Kidney capillary endothelial cell (primary cell): ENCODE measurements at regions not wholly inside any gene's neighbourhood (a gene's known extent, or its start where the extent isn't known, plus 50 kb on each side); places are given as distances from the start of the nearest gene placed in this dataset.
"Not testable (repeated sequence)": the region's sequence is repeated elsewhere in the genome, so short reads cannot be mapped to it uniquely, and the experiment has no call there.

Source experiments
- DNase-seq: peaks from one replicate; pipeline ENCODE4 v3.0.0-alpha.2; 2018; ENCODE audit warnings: low spot score

DNA sequence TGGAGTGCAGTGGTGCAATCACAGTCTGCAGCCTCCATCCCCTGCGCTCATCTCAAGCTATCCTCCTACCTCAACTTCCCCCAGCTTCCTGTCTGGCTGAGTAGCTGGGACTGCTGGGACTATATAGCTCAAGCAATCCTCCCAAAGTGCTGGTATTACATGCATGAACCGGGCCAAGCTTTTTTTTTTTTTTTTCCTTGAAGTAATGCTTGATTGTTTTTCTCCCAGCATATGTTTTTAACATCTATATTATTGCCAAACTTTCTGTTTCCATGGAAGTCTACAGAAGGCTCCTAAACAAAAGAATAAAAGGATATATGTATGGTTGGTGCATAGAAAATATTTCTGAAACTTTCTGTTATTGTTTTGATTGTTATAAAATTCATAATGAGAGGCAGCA is 853.6 kb downstream of the KCNA4 start:
- no peak for DNase-seq

- no peak for DNase-seq
Measured at GRCh38 chr11:29162491-29162890, 854.3 kb downstream of the KCNA4 start.

DNA sequence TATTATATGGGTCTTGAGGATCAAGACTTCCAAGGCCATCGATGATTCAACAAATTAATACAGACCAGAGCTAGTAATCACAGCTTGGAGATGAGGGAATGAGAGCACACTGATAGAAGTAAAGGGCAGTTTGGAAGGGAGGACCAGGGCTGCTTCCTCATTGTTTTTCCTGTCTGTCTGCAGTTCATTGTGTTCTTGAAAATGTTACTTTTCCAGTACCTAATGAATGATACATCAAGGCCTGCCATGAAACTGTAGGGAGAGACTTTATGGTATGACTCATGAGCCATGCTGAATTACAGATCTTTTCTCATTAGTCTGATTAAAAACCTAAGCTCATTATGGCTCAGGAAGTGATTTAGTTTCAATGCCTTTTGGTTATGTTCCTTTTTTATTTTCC is 855.6 kb downstream of the KCNA4 start:
- DNase-seq, result peak; percentile 2

- DNase-seq, result peak; percentile 69
Measured at GRCh38 chr11:29159552-29160465, 857.0 kb downstream of the KCNA4 start.

DNA sequence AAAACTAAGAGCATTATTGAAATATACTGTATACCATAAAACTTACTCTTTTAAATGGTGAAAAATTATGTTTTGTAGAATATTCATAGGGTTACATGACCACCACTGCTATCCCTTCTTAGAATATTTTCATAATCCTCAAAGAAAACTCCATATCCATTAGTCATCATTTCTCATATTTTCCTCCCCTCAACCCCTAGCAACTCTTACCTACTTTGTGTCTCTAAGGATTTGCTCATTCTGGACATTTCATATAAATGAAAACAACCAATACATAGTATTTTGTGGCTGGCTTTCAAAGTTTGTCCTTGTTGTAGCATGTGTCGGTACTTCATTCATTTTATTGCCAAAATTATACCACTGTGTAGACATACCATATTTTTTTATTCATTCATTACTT is 863.8 kb downstream of the KCNA4 start:
- DNase-seq, result no peak

GRCh38 chr11:29142573-29142972 is 874.3 kb downstream of the KCNA4 start:
- DNase-seq, result not testable (repeated sequence)

- DNase-seq, result no peak
Measured at GRCh38 chr11:29135504-29135903, 881.3 kb downstream of the KCNA4 start.

DNA sequence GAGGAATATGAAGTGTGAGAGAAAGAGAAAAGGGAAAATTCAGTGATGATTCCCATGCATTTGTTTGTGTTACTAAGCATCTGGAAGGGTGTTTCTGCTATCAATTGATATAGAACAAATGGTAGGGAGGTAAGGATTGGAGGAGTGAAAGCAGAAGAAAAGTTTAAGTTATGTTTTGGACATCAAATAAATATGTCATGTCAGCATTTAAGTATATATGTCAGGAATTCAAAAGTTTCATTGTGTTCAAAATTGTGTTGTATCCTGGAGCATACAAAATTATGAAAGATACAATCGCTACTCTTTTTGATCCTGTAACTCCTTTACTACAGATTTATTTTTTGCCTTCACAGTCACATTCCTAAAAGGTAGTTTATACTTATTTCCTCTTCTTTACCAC is 885.8 kb downstream of the KCNA4 start:
- no peak for DNase-seq

- DNase-seq, result peak; percentile 28
Measured at GRCh38 chr11:29129844-29130243, 887.0 kb downstream of the KCNA4 start.

- no peak for DNase-seq
Measured at GRCh38 chr11:29127461-29127860, 889.4 kb downstream of the KCNA4 start.

- DNase-seq, result no peak
Measured at GRCh38 chr11:29125606-29126005, 891.2 kb downstream of the KCNA4 start.

DNA sequence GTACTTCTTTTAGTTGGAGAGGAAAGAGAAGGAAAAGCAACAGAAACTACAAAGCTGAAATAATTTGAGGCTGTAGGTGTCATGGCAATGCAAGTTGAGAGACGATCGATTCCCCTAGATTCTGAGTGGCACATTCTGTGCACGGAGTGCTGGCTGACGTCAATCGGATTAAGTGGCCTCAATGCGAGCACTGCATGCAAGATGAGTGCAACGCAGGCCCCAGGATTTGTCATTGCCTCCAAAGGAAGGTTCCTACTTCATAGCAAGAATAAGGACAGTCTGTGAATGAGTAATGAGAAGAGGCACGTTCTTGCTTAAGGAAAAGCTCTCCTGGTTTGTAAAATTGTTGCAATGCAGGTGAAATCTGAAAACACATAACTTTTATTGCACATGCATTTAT is 892.4 kb downstream of the KCNA4 start:
- DNase-seq, result no peak

DNA sequence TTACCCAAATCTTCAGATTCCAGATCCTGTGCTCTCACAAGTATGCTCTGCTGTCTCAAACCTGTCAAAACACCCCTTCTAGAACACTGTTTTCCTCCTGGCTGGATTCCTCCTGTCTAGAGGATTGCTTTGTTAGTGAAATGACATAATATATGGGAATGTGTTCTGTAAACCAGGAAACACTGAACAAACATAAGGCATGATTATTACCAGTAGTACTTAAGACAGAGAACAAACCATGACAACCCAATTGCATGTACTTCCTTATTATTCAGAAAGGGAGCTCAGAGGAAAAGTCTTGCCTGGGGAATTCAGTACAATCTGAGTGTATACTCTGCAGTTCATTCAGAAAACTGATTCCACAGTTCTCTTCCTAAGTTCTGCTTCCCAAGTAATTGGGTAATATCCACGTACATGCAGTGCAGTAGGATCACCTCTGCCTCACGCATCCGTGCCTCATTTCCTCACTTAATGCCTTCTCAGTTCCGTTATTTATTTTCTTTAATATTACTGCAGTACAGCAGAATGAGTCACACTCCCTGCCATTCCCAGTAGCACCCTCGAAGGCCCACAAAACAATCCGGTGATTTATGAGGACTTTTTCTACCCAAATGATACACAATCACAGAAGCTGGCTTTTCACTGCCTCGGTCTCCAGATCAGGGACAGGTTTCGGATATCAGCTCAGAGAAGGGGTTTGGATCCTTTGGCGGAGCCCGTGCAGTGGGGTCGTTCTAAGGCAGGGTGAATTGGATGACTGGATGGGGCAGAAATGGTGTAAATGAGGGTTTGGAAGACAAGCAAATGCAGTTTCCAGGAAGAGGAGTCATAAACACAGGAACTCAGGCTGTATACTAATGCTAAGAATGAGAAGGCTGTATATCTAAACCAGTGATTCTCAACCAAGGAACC is 896.9 kb downstream of the KCNA4 start:
- DNase-seq, result peak; percentile 94

GRCh38 chr11:29119116-29119515 is 897.7 kb downstream of the KCNA4 start:
- peak; percentile 1 for DNase-seq

DNA sequence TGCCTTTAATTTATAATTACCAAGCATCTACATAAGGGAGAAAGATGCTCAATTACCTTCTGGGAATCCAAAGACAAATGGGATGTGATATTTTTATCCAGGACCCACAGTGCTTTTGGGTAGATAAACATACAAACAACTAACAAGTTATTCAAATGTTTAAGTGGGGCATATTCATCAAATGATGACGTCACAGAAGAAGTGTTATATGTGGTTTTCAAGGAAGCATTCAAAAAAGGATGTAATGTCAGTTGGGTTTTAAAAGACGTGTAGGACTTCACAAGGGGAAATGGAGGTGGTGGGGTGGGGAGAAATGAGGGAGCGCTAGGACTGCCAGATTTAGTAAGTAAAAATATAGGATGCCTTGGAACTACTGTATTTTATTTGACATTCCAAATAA is 915.9 kb downstream of the KCNA4 start:
- DNase-seq, result no peak

GRCh38 chr11:29095821-29096220 is 921.0 kb downstream of the KCNA4 start:
- DNase-seq, result no peak

- no peak for DNase-seq
Measured at GRCh38 chr11:29093416-29094120, 923.3 kb downstream of the KCNA4 start.

- DNase-seq, result no peak
Measured at GRCh38 chr11:29087200-29087812, 929.5 kb downstream of the KCNA4 start.

DNA sequence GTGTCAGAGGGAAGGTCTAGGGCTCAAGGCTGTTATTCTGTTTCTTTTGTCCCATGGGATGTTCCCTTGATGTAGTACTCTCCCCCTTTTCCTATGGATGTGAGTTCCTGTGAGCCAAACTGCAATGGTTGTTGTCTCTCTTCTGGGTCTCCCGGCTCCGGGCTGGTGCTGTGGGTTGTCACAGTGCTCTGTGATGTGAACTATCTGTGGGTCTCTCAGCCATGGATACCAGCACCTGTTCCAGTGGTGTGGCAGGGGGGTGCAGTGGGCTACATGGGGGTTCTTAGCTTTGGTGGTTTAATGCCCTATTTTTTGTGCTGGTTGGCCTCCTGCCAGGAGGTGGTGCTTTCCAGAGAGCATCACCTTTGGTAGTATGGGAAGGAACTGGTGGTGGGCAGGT is 941.1 kb downstream of the KCNA4 start:
- DNase-seq, result no peak

GRCh38 chr11:29063630-29064361 is 953.0 kb downstream of the KCNA4 start:
- DNase-seq, result no peak

DNA sequence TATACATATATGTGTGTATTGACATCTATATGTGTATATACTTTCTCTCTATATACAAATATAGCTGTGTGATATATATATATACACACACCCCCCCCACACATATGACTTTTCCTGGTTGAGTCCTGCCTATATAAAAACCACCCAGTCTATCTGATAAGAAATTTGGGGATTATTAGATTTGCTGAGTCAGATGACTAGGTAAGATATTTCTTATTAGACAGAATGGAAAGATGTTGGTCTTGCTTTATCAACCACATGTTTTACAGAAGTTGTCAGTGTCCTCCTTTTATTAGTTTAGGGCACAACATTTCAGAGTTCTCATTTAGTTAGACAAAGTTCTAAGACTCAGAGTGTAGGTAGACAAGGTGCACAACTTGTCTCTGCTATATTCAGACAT is 953.3 kb downstream of the METTL15 start:
- no peak for DNase-seq
